Tibial nerve (tissue), 4 donors: ENCODE measurements at regions not wholly inside any gene's neighbourhood (a gene's known extent, or its start where the extent isn't known, plus 50 kb on each side); places are given as distances from the start of the nearest gene placed in this dataset.

Experiments used
- DNase-seq, 2 donors: peaks; one replicate each; pipeline ENCODE4 v3.0.0-alpha.2; 2019; ENCODE audit warnings: low spot score in 2 of 2
- H3K27ac ChIP-seq, 4 donors: fragments of 200-600 bp; sonication (generic) in 3 of 4; one replicate each; pipeline ENCODE4 v1.5.1; 2017 to 2019; ENCODE audit warnings: mild to moderate bottlenecking in 1 of 4
- H3K27me3 ChIP-seq, 2 donors: fragments of 200-600 bp; sonication (generic) in 1 of 2; one replicate each; pipeline versions ENCODE4 v1.5.1 to v1.6.0; 2017 to 2019
- H3K36me3 ChIP-seq, 3 donors: fragments of 200-600 bp; sonication (generic); one replicate each; pipeline ENCODE4 v1.5.1; 2018 to 2019
- H3K4me1 ChIP-seq, 4 donors: fragments of 200-600 bp; sonication (generic) in 3 of 4; one replicate each; pipeline ENCODE4 v1.5.1; 2017 to 2019
- H3K4me3 ChIP-seq, 4 donors: fragments of 200-600 bp; sonication (generic) in 3 of 4; one replicate each; pipeline ENCODE4 v1.5.1; 2017 to 2019; ENCODE audit warnings: mild to moderate bottlenecking in 1 of 4, moderate library complexity in 1 of 4
- H3K9me3 ChIP-seq, 4 donors: fragments of 200-600 bp; sonication (generic) in 3 of 4; one replicate each; pipeline ENCODE4 v1.5.1; 2017 to 2019
- EP300 ChIP-seq, 2 donors: sonication (generic); formaldehyde crosslinking; IDR thresholded peaks; one replicate each; pipeline ENCODE4 v1.6.1; 2017; ENCODE audit warnings: antibody characterized with exemption in 2 of 2, mild to moderate bottlenecking in 1 of 2
- POLR2A ChIP-seq, 2 donors: fragments of 450-650 bp; IDR thresholded peaks; one replicate each; pipeline ENCODE4 v1.6.1; 2017; ENCODE audit warnings: antibody characterized with exemption in 2 of 2, mild to moderate bottlenecking in 2 of 2, moderate library complexity in 2 of 2
- WGBS, 2 donors: methylation state at CpG; one replicate each; pipeline ENCODE4 v1.1.5; 2018; 5-methylcytosine and 5-hydroxymethylcytosine counted together
- TF ChIP-seq, protein P1 (sequence below), 5 experiments: fragments of 200-600 bp in 3 of 5; fragments of 450-650 bp in 2 of 5; sonication (generic) in 3 of 5; IDR thresholded peaks; one replicate each; pipeline ENCODE4 v1.5.1; 2016 to 2019; ENCODE audit warnings: antibody characterized with exemption in 5 of 5, mild to moderate bottlenecking in 3 of 5, moderate library complexity in 2 of 5

DNA sequence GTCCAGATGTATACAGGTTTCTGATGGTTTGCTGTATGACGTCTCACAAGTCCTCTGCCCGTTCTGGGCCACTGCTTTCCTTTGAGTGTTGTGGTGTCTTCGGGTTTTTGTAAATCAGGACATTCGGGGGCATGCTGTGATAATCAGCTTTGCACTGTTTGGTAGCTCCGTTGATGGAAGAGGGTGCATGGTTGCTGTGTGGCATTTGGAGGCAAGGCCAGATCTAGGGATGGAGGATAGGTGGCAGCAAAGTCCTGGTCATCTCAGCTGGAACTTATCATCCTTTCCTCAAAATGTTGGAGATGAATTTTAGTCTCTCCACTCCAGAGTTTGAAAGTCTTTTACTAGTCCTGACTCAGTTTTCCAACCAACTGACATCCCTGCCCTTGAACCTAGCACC is 91.0 kb downstream of the SCP2D1 start:
- DNase-seq: no peak
- H3K36me3 ChIP-seq: no peaks in the 10 kb centered on the region
- no peak for TF ChIP-seq POLR2A (IDR thresholded peaks at IDR 0.05)
- TF ChIP-seq, protein P1, sequence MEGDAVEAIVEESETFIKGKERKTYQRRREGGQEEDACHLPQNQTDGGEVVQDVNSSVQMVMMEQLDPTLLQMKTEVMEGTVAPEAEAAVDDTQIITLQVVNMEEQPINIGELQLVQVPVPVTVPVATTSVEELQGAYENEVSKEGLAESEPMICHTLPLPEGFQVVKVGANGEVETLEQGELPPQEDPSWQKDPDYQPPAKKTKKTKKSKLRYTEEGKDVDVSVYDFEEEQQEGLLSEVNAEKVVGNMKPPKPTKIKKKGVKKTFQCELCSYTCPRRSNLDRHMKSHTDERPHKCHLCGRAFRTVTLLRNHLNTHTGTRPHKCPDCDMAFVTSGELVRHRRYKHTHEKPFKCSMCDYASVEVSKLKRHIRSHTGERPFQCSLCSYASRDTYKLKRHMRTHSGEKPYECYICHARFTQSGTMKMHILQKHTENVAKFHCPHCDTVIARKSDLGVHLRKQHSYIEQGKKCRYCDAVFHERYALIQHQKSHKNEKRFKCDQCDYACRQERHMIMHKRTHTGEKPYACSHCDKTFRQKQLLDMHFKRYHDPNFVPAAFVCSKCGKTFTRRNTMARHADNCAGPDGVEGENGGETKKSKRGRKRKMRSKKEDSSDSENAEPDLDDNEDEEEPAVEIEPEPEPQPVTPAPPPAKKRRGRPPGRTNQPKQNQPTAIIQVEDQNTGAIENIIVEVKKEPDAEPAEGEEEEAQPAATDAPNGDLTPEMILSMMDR (IDR thresholded peaks at IDR 0.05): peak in 1 of 5 experiments; percentile 12
- 74% methylated on average over 5 of the region's 5 CpGs for WGBS, 2 donors
- no peaks in the 10 kb centered on the region for H3K4me1 ChIP-seq
- H3K27me3 ChIP-seq: no peaks in the 10 kb centered on the region
- no peaks in the 10 kb centered on the region for H3K9me3 ChIP-seq
- no peak overlapping the region for H3K4me3 ChIP-seq
- H3K27ac ChIP-seq: no peak overlapping the region

DNA sequence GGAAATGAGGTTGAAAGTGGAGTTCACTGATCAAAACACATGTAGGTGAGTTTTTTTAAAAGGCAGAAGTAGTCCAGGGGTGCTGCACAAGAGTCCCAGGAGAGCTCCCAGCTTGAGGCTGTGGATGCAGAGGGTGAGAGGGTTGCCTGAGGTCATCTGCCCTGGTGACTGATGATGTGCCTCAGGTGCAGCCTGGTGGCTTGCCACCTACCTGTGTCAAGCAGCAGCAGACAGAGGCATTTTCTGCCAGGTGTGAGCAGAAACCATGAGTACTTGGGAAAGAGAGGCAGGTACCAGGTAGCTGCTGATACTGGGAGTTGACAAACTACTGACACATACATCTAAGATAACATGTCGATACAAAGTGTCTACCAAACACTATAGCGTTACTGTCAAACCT is 92.5 kb downstream of the SCP2D1 start:
- 94 to 96% methylated on average over 2 of the region's 2 CpGs for WGBS, 2 donors

DNA sequence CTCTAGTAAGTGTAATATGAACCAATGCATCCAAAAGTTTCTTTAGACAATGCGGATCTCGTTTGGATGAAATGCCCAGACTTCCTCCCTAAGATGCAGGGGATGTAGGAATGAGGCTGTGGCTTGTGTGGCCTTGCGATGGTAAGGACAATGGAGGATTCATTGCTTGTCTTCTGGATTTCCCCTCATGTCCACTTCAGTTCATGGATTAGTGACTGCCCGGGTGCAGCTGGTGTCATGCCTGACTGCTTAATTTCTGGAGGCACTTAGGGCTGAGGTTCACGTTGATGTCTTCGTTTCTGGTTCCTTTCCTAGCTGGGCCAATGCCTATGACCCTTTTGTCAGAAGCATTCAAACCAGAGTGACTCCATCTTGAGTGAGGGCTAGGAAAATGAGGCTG is 93.8 kb downstream of the SCP2D1 start:
- H3K27me3 ChIP-seq: no peaks in the 10 kb centered on the region
- H3K4me3 ChIP-seq: no peak overlapping the region
- no peak for TF ChIP-seq EP300 (IDR thresholded peaks at IDR 0.05)
- TF ChIP-seq POLR2A (IDR thresholded peaks at IDR 0.05): no peak
- TF ChIP-seq, protein P1 (IDR thresholded peaks at IDR 0.05): no peak
- H3K27ac ChIP-seq: no peak overlapping the region
- H3K9me3 ChIP-seq: no peaks in the 10 kb centered on the region
- no peaks in the 10 kb centered on the region for H3K4me1 ChIP-seq
- H3K36me3 ChIP-seq: no peaks in the 10 kb centered on the region
- WGBS, 2 donors: 55 to 70% methylated on average over 6 of the region's 6 CpGs
- DNase-seq: no peak

More for the DNA sequence above, 92.5 kb downstream of the SCP2D1 start:
- Histone ChIP-seq H3K4me1 (no peaks in the 10 kb centered on the region), H3K27me3 (no peaks in the 10 kb centered on the region), H3K9me3 (no peaks in the 10 kb centered on the region), H3K27ac (no peak overlapping the region), H3K36me3 (no peaks in the 10 kb centered on the region), H3K4me3 (no peak overlapping the region)
- no peak for DNase-seq
- TF ChIP-seq, protein P1 (IDR thresholded peaks at IDR 0.05): no peak
- TF ChIP-seq POLR2A (IDR thresholded peaks at IDR 0.05) (no peak), EP300 (IDR thresholded peaks at IDR 0.05) (no peak)

DNA sequence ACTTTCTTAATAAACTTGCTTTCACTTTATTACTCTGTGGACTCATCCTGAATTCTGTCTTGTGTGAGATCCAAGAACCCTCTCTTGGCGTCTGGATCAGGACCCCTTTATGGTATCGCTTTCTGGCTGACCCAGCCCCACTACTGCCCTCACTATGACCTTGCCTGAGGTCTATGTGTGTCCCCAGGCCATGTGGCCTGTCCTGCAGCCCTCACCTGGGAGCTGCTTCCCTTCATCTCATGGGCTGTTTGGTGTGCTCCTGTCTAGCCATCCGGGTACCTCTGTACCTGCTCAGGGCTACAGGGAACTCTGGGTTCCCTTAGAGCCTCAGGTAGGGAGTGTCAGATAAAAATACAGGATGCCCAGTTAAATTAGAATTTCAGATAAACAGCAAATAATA is 94.5 kb downstream of the SCP2D1 start:
- TF ChIP-seq, protein P1 (IDR thresholded peaks at IDR 0.05): no peak
- TF ChIP-seq POLR2A (IDR thresholded peaks at IDR 0.05) (no peak), EP300 (IDR thresholded peaks at IDR 0.05) (no peak)
- Histone ChIP-seq H3K9me3 (no peaks in the 10 kb centered on the region), H3K4me3 (no peak overlapping the region), H3K36me3 (no peaks in the 10 kb centered on the region), H3K27ac (no peak overlapping the region), H3K27me3 (no peaks in the 10 kb centered on the region), H3K4me1 (no peaks in the 10 kb centered on the region)
- DNase-seq: no peak
- WGBS, 2 donors: 62 to 72% methylated on average over 3 of the region's 3 CpGs

DNA sequence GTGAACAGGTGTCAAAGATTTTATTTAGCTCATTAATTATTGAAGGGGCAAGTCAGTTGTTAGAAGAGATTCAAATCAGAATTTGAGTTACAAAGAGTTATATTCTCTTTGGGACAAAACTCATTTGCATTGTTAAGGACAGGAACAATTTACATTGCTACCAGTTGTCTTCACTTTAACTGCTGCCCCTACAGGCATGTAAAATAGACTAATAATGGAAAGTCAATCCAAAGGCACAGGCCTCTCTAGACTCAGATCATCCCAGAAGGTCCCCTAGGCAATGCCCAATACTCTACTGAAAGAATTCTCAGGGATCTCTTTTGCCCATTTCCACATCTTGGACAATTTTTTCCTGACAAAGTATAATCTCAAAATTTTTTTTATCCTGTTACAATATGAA is 95.7 kb downstream of the SCP2D1 start:
- no peaks in the 10 kb centered on the region for H3K27me3 ChIP-seq
- no peaks in the 10 kb centered on the region for H3K4me1 ChIP-seq
- H3K4me3 ChIP-seq: no peak overlapping the region
- TF ChIP-seq, protein P1 (IDR thresholded peaks at IDR 0.05): no peak
- TF ChIP-seq POLR2A (IDR thresholded peaks at IDR 0.05) (no peak), EP300 (IDR thresholded peaks at IDR 0.05) (no peak)
- DNase-seq: no peak
- H3K36me3 ChIP-seq: no peaks in the 10 kb centered on the region
- H3K9me3 ChIP-seq: no peaks in the 10 kb centered on the region
- no peak overlapping the region for H3K27ac ChIP-seq
